Naive B cell (primary cell): ENCODE measurements at regions not wholly inside any gene's neighbourhood (a gene's known extent, or its start where the extent isn't known, plus 50 kb on each side); places are given as distances from the start of the nearest gene placed in this dataset.
A peak's percentile ranks its signal among the peaks of the same experiment; 100 is the strongest.
"Not testable (repeated sequence)": the region's sequence is repeated elsewhere in the genome, so short reads cannot be mapped to it uniquely, and the experiment has no call there.

Source experiments
- ATAC-seq, 2 donors: fragments of 150-1000 bp; cut with Tn5 transposase; 2 replicates each; pipeline ENCODE4 v1.10.0; 2021; ENCODE audit warnings: low read depth in 2 of 2, mild to moderate bottlenecking in 2 of 2, moderate library complexity in 2 of 2
- DNase-seq: peaks from one replicate; pipeline ENCODE4 v3.0.0; 2022
- H3K27ac Mint-ChIP-seq, 6 donors: one replicate each; pipeline ENCODE4 v1.8.0; 2020 to 2022; ENCODE audit warnings: mild to moderate bottlenecking in 6 of 6, mixed read lengths in 6 of 6, moderate library complexity in 5 of 6, inconsistent platforms in 2 of 6
- H3K27me3 Mint-ChIP-seq, 3 donors: one replicate each; pipeline ENCODE4 v1.8.0; 2021 to 2022; ENCODE audit warnings: mixed read lengths in 3 of 3, mild to moderate bottlenecking in 1 of 3
- H3K36me3 Mint-ChIP-seq, 2 donors: one replicate each; pipeline ENCODE4 v1.8.0; 2020 to 2022; ENCODE audit warnings: mixed read lengths in 2 of 2, inconsistent platforms in 1 of 2, mild to moderate bottlenecking in 1 of 2
- H3K4me1 Mint-ChIP-seq, 3 donors: one replicate each; pipeline ENCODE4 v1.8.0; 2020 to 2022; ENCODE audit warnings: mixed read lengths in 3 of 3, inconsistent platforms in 1 of 3, mild to moderate bottlenecking in 1 of 3, moderate library complexity in 1 of 3
- H3K4me3 Mint-ChIP-seq, 8 donors: one replicate each; pipeline ENCODE4 v1.8.0; 2020 to 2022; ENCODE audit warnings: mild to moderate bottlenecking in 8 of 8, mixed read lengths in 8 of 8, moderate library complexity in 8 of 8, inconsistent platforms in 2 of 8
- H3K9me3 Mint-ChIP-seq, 7 donors: one replicate each; pipeline ENCODE4 v1.8.0; 2020 to 2022; ENCODE audit warnings: mixed read lengths in 7 of 7, mild to moderate bottlenecking in 5 of 7, inconsistent platforms in 2 of 7, moderate library complexity in 1 of 7

GRCh38 chr11:119586181-119586580, 142.8 kb downstream of the NECTIN1 start:
- Mint-ChIP-seq H3K36me3 (peaks cover 0 to 1% of the 10 kb centered on the region in 2 donors), H3K27me3 (peaks cover 31 to 51% (median 46%) of the 10 kb centered on the region in 3 donors), H3K4me3 (peak overlapping the region in 2 of 8 donors; percentile 9 to 45), H3K9me3 (peaks cover 0 to 4% (median 0%) of the 10 kb centered on the region in 7 donors), H3K27ac (no peak overlapping the region), H3K4me1 (peaks cover 8 to 15% (median 14%) of the 10 kb centered on the region in 3 donors)
- DNase-seq (no peak), ATAC-seq (no peak)

DNA sequence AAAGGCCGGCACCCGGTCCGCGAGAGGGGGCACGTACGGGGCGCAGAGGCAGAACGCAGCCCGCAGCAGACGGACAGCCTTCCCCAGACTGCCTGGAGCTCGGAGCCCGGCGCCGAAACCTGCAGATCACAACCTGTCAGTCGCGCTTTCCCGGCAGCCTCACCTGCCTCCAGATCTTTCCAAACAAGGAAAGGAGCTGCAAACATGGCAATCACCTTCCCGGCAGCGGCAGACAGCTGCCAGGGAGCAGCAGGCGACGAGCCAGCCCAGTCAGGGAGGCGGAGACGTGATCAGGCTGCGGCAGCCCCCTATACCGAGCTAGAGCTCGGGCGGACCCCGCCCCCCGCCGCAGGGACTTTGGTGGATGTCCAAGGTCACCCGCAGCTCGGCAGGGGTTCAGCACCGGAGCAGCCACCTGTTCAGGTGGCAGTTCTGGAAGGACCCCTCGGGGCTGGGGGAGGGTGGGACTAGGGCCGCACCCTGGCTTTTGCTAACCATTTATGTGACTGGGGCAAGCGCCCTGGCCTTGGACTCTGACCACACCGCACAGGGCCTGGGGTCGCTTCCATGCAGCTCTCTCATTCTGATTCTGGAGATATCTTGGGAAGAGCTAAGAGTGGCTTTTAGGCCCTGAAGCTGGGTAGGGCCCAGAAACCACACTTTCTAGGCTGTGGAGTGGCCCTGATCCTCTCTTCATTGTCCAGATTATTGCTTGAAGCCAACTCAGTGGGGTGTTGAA, 143.8 kb downstream of the NECTIN1 start:
- DNase-seq (no peak), ATAC-seq (no peak)
- Mint-ChIP-seq H3K27me3 (peaks cover 28 to 61% (median 55%) of the 10 kb centered on the region in 3 donors), H3K9me3 (peaks cover 2 to 10% (median 6%) of the 10 kb centered on the region in 7 donors), H3K4me1 (peaks cover 8 to 15% (median 14%) of the 10 kb centered on the region in 3 donors), H3K27ac (peak overlapping the region in 1 of 6 donors; percentile 41), H3K36me3 (peaks cover 0 to 10% of the 10 kb centered on the region in 2 donors), H3K4me3 (peak overlapping the region in 7 of 8 donors; percentile 51 to 84 (median 66))

DNA sequence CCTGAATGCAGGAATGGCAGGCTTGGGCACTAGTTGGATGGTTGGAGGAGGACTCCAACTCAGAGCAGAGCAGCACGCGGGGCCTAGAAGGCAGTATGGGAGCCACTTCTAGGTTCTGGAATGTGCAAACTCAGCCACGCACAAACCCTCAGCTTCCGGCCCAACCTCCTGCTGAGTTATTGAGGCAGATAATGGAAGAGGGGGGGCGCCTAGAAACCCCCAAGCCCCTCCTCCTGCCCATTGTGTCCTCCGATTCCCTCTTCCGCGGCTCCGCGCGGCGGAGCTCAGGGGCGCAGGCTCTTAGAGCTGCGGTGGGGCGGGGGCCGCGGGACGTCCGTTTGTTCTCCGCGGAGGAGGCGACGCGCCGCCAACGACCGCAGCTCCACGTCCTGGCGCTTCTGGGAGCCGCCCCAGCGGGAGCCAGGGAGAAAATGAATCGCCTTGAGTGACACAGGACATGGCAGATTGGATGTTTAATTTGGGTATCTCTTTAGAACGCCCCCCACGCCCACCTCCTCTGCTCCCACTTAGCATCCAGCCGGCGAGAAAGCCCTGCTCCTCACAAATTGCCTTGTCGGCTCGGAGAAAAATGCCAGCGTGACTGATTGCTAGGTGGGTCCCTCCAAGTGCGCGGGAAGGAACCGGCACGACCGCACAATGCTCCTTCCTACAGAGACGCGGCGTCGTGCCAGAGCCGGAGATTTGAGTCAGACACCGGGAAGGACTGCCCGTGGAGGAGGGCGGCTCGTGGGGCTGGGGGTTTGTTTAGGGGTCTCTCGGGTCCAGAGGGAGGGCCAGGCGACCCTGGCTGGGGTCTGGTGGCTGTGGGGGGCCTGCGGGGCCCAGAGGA, 144.6 kb downstream of the NECTIN1 start:
- Mint-ChIP-seq H3K27ac (peak overlapping the region in 1 of 6 donors; percentile 41), H3K4me3 (peak overlapping the region in 7 of 8 donors; percentile 51 to 84 (median 65)), H3K4me1 (peaks cover 8 to 15% (median 14%) of the 10 kb centered on the region in 3 donors), H3K36me3 (peaks cover 0 to 10% of the 10 kb centered on the region in 2 donors), H3K27me3 (peaks cover 28 to 62% (median 55%) of the 10 kb centered on the region in 3 donors), H3K9me3 (peaks cover 2 to 12% (median 7%) of the 10 kb centered on the region in 7 donors)
- peak; percentile 6 for DNase-seq
- ATAC-seq = peak in 1 of 2 donors; percentile 44

- H3K4me3 Mint-ChIP-seq = peak overlapping the region in 4 of 8 donors; percentile 28 to 70 (median 60)
- peaks cover 0 to 10% of the 10 kb centered on the region in 2 donors for H3K36me3 Mint-ChIP-seq
- H3K27me3 Mint-ChIP-seq = peaks cover 28 to 64% (median 55%) of the 10 kb centered on the region in 3 donors
- peaks cover 8 to 15% (median 14%) of the 10 kb centered on the region in 3 donors for H3K4me1 Mint-ChIP-seq
- no peak overlapping the region for H3K27ac Mint-ChIP-seq
- DNase-seq = no peak
- ATAC-seq = no peak
- peaks cover 2 to 12% (median 7%) of the 10 kb centered on the region in 7 donors for H3K9me3 Mint-ChIP-seq
Measured at GRCh38 chr11:119583585-119583984, 145.4 kb downstream of the NECTIN1 start.

GRCh38 chr11:119581396-119581795, 147.6 kb downstream of the NECTIN1 start:
- Mint-ChIP-seq H3K27me3 (peaks cover 25 to 51% (median 39%) of the 10 kb centered on the region in 3 donors), H3K36me3 (peaks cover 5 to 10% of the 10 kb centered on the region in 2 donors), H3K4me1 (peaks cover 8 to 15% (median 14%) of the 10 kb centered on the region in 3 donors), H3K9me3 (peaks cover 4 to 12% (median 9%) of the 10 kb centered on the region in 7 donors)
- H3K4me3 Mint-ChIP-seq, ATAC-seq, H3K27ac Mint-ChIP-seq, DNase-seq: not testable (repeated sequence)

GRCh38 chr11:119580751-119581150, 148.2 kb downstream of the NECTIN1 start:
- H3K4me1 Mint-ChIP-seq = peaks cover 8 to 15% (median 14%) of the 10 kb centered on the region in 3 donors
- no peak overlapping the region for H3K27ac Mint-ChIP-seq
- ATAC-seq (no peak), DNase-seq (no peak)
- peaks cover 25 to 45% (median 32%) of the 10 kb centered on the region in 3 donors for H3K27me3 Mint-ChIP-seq
- no peak overlapping the region for H3K4me3 Mint-ChIP-seq
- H3K9me3 Mint-ChIP-seq = peaks cover 4 to 12% (median 9%) of the 10 kb centered on the region in 7 donors
- peaks cover 5 to 10% of the 10 kb centered on the region in 2 donors for H3K36me3 Mint-ChIP-seq

DNA sequence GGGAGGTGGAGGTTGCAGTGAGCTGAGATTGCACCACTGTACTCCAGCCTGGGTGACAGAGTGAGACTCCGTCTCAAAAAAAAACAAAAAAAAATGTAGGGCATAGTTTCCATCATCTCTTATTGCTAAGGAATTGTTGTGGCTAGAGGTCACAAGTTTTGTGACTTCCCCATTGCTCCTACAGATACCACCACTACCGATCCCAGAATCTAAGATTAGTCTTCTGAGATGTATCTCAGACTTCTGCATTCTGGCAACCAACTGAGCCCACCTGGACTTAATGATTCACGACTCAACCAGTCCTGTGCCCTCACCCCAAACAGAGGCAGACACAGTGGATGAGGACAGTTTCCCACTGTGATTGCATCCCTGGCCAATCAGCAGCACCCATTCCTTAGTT, 148.9 kb downstream of the NECTIN1 start:
- ATAC-seq = no peak
- Mint-ChIP-seq H3K36me3 (peaks cover 5 to 10% of the 10 kb centered on the region in 2 donors), H3K27ac (no peak overlapping the region), H3K4me3 (no peak overlapping the region), H3K9me3 (peaks cover 4 to 12% (median 9%) of the 10 kb centered on the region in 7 donors), H3K4me1 (peaks cover 8 to 17% (median 13%) of the 10 kb centered on the region in 3 donors), H3K27me3 (peaks cover 25 to 39% (median 29%) of the 10 kb centered on the region in 3 donors)
- DNase-seq = no peak

DNA sequence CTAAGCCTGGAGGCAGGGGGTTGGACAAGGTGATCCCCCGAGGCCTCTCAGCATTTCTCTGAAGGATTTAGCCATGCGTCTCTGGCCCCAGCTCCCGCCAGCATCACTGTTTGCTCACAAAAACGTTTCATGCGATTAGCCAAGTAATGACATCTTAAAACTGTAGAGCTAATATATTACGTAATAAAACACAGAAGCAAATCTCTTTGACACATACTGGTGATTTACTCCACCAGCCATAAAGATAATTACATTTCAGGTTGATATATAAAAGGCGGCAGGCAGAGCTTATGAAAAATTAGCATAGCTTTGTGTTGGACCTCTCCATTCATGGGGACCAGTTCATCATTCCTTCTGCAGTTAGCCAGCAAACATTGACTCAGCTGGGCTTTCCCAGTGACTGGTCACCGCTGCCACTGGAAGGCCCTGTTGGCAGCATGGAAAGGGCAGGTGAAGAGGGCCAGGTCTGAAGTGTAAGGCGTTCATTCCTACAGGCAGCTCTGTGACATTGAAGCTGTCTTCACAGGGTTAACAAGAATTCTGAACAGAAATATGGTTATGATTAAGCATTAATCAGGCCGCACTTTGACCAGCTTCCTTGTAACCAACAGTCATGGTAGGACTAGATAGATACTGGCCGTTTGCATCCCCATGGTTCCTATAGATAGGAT, 150.3 kb downstream of the NECTIN1 start:
- peaks cover 4 to 12% (median 8%) of the 10 kb centered on the region in 7 donors for H3K9me3 Mint-ChIP-seq
- peaks cover 5 to 10% of the 10 kb centered on the region in 2 donors for H3K36me3 Mint-ChIP-seq
- no peak overlapping the region for H3K27ac Mint-ChIP-seq
- H3K4me1 Mint-ChIP-seq = peaks cover 5 to 15% (median 6%) of the 10 kb centered on the region in 3 donors
- no peak for DNase-seq
- ATAC-seq = no peak
- no peak overlapping the region for H3K4me3 Mint-ChIP-seq
- H3K27me3 Mint-ChIP-seq = peaks cover 14 to 25% (median 19%) of the 10 kb centered on the region in 3 donors

DNA sequence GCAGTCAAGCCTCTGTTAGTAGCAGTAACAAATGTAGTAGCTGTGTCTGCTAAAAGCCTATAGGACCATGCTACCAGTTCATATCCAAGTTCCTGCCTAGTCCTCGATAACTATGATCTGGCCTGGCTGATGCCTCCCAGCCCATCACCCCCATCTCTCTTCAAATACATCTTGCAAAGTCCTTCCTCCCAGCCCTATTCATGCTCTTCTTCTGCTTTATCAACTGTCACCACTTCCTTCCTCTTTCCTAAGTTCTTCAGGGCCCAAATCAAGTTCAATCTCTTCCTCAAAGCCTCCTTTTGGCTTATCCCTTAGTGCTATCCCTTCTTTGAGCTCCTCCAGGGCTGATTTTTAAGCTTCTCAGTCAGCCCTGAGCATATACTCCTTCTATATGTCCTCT, 150.9 kb upstream of the THY1 start:
- Mint-ChIP-seq H3K4me1 (peaks cover 6 to 17% (median 13%) of the 10 kb centered on the region in 3 donors), H3K36me3 (peaks cover 0 to 5% of the 10 kb centered on the region in 2 donors), H3K4me3 (peak overlapping the region in 3 of 8 donors; percentile 0 to 9 (median 1)), H3K27me3 (peaks cover 0 to 7% (median 3%) of the 10 kb centered on the region in 3 donors), H3K9me3 (peaks cover 0 to 8% (median 2%) of the 10 kb centered on the region in 7 donors), H3K27ac (peak overlapping the region in 2 of 6 donors; percentile 3 to 18)
- no peak for DNase-seq
- ATAC-seq = peak in 1 of 2 donors; percentile 73

DNA sequence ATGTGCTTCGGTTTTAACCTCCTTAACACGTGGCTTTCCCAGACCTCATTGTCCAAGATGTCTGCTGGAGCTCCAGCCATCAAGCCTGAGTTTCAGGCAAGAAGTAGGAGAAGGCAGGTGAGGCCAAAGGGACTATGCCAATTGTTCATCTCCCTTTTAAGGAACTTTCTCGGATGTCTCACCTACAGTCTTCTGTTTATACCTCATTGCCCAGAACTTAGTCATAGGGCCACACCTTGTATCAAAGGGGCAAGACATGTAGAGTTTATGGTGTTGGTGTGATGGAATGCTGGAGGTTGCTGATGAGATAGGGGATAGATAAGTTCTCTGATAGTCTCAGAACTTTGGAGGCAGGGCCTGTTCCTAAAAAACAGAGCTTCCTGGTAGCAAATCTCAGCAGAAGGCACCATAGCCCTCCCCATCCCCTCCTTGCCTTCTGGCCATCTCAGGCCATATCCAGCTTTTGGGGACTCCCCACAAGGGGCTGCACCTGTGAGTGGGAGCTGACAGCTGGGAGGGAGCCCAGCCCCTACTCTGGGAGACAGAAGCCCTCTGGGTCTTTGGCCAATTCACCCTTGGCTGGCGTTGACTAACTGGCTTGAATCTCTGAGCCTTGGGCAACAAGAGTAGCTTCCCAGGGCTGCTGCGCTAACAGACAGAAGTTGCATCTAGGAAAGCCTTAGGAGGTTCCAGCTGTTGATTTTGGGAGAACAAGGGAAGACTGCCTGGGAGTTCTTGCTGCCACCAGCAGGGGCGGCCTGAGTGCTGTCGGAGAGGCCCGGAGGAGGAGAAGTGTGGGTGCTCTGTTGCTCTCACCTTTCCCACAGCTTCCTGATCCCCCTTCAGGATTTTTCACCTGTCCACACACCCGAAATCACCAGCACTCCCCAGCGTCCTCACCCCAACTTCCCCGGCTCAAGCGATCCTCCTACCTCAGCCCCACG, 149.8 kb upstream of the THY1 start:
- peaks cover 6 to 17% (median 13%) of the 10 kb centered on the region in 3 donors for H3K4me1 Mint-ChIP-seq
- peaks cover 0 to 4% (median 0%) of the 10 kb centered on the region in 7 donors for H3K9me3 Mint-ChIP-seq
- peaks cover 0 to 4% of the 10 kb centered on the region in 2 donors for H3K36me3 Mint-ChIP-seq
- peaks cover 0 to 3% (median 0%) of the 10 kb centered on the region in 3 donors for H3K27me3 Mint-ChIP-seq
- ATAC-seq = no peak
- no peak overlapping the region for H3K4me3 Mint-ChIP-seq
- H3K27ac Mint-ChIP-seq = no peak overlapping the region
- DNase-seq = no peak

DNA sequence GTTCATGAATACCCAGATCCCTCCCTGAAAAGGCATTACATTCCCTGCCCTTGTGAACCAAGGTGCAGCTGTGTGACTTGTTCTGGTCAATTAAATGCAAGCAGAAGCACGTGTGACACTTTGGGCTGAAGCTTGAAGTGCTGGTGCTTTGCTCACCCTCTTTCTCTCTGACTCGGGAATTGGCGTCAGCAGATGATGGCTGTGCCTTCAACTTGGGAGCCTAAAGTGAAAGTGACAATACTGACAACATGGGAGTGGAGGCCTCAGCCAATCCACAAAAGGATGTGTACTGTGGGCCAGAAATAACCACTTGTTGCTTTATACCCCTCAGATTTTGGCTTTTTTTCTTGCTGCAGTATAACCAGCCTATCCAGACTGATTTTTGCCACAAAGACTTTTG, 148.3 kb upstream of the THY1 start:
- Mint-ChIP-seq H3K27me3 (no peaks in the 10 kb centered on the region), H3K4me1 (peaks cover 6 to 17% (median 13%) of the 10 kb centered on the region in 3 donors), H3K9me3 (peaks cover 0 to 4% (median 0%) of the 10 kb centered on the region in 7 donors), H3K27ac (no peak overlapping the region), H3K4me3 (no peak overlapping the region), H3K36me3 (no peaks in the 10 kb centered on the region)
- DNase-seq = no peak
- ATAC-seq = no peak
